Pancreas (tissue), 10 donors: ENCODE measurements at regions not wholly inside any gene's neighbourhood (a gene's known extent, or its start where the extent isn't known, plus 50 kb on each side); places are given as distances from the start of the nearest gene placed in this dataset.

ENCODE experiments used
- ATAC-seq, 4 donors: fragments of 200-7000 bp; cut with Tn5 transposase; one replicate each; pipeline versions ENCODE4 v1.8.0 to v1.9.1; 2020; ENCODE audit warnings: mild to moderate bottlenecking in 4 of 4, moderate library complexity in 4 of 4
- DNase-seq, 6 donors: peaks; one replicate each; pipeline ENCODE4 v3.0.0-alpha.2; 2020
- FAIRE-seq: peaks from 2 replicates; lab custom pipeline; 2012; peaks lifted over from hg19 to GRCh38; lab: Jason Lieb, UNC
- H3K27ac ChIP-seq, 4 donors: fragments of 200-600 bp; sonication (generic); 1 replicate in 3 of 4; 2 replicates in 1 of 4; pipeline versions ENCODE4 v1.5.0 to v1.8.0; 2020
- H3K27me3 ChIP-seq, 4 donors: fragments of 200-600 bp; one replicate each; pipeline ENCODE4 v1.8.0; 2021
- H3K36me3 ChIP-seq, 3 donors: fragments of 200-600 bp; sonication (generic) in 1 of 3; one replicate each; pipeline versions ENCODE4 v1.5.0 to v1.8.0; 2020 to 2021
- H3K4me1 ChIP-seq, 3 donors: fragments of 200-600 bp; one replicate each; pipeline ENCODE4 v1.8.0; 2021
- H3K4me3 ChIP-seq, 4 donors: fragments of 200-600 bp; sonication (generic) in 2 of 4; one replicate each; pipeline versions ENCODE4 v1.5.0 to v1.8.0; 2020 to 2021
- H3K9me3 ChIP-seq, 4 donors: fragments of 200-600 bp; one replicate each; pipeline ENCODE4 v1.8.0; 2021
- CTCF ChIP-seq, 4 donors: fragments of 200-600 bp; sonication (generic) in 3 of 4; IDR thresholded peaks; one replicate each; pipeline versions ENCODE4 v1.5.0 to v1.8.0; 2021; ENCODE audit warnings: antibody characterized with exemption in 4 of 4
- WGBS, 2 donors: extraction: QIAGEN DNeasy Blood & Tissue Kit; methylation state at CpG; one replicate each; pipeline ENCODE4 v1.1.7; 2013; 5-methylcytosine and 5-hydroxymethylcytosine counted together
- intact Hi-C, 3 donors: fragments of 100-400 bp; cut with DNase I; formaldehyde crosslinking; loops; one replicate each; pipeline versions ENCODE4 v1.11.1 to v1.14.2; 2022
- donor health status: healthy with polysubstance abuse.
- donor health status: DM: no; HTN: no; CAD: no; lungs with moderate emphysema.
- donor health status: DM: no; HTN: no; CAD: no.
- donor health status: control.
- donor health status: control.
- donor health status: Bipolar disorder and iron deficiency.
- donor health status: DM: yes; HTN: yes; CAD: no.
- donor health status: DM: no; HTN: no; CAD: no.
- donor health status: DM: no; HTN: no; CAD: no.
- donor health status: DM: yes; HTN: yes; CAD: no.

DNA sequence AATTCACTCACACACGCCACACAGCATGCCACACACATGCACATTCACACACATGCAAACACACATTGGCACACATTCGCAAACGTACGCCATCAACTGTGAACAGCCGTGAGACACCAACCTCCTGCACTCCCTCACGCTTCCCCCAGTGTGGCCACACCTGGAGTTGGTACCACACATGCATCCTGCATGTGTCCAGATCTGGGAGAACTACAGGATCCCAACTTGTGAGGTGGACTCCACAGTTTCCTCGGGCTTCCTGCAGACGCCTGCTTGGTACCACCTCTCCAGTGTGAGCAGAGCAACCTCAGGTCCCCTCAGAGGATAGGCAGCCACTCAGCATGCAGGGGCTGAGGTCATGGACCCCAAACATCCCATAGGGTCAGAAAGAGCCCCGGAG, 239.0 kb downstream of the EIPR1 start:
- no peak for TF ChIP-seq CTCF (IDR thresholded peaks at IDR 0.05)
- Histone ChIP-seq H3K27me3 (no peaks in the 10 kb centered on the region), H3K4me3 (no peak overlapping the region), H3K9me3 (no peaks in the 10 kb centered on the region), H3K36me3 (no peaks in the 10 kb centered on the region), H3K4me1 (peaks cover 0 to 6% (median 0%) of the 10 kb centered on the region in 3 donors), H3K27ac (no peak overlapping the region)
- DNase-seq: no peak
- ATAC-seq: no peak
- intact Hi-C loops: no loop called here
- WGBS, 2 donors: 84 to 86% methylated on average over 9 of the region's 9 CpGs
- no peak for FAIRE-seq

DNA sequence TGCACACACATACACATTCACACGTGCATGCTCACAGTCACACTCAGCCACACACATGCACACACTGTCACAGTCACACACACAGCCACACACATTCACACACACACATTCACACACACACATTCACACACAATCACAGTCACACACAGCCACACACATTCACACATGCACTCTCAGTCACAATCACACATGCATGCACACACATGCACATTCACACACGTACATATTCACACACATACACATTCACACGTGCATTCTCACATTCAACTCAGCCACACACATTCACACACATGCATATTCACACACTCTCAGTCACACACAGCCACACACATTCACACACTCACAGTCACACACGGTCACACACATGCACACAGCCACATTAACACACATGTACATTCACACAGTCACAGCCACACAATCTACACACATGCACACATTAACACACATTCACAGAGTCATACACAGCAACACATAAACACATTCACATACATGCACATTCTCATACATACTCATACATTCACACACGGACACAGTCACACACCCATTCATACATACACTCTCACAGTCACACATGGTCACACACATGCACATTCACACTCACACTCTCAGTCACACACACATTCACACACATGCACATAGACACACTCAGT, 239.8 kb downstream of the EIPR1 start:
- 66 to 82% methylated on average over 5 of the region's 5 CpGs for WGBS, 2 donors
- DNase-seq (no peak), ATAC-seq (no peak), FAIRE-seq (no peak)
- no peaks in the 10 kb centered on the region for H3K9me3 ChIP-seq
- no peaks in the 10 kb centered on the region for H3K36me3 ChIP-seq
- H3K27ac ChIP-seq: no peak overlapping the region
- intact Hi-C loops: no loop called here
- no peak for TF ChIP-seq CTCF (IDR thresholded peaks at IDR 0.05)
- H3K4me1 ChIP-seq: no peaks in the 10 kb centered on the region
- H3K27me3 ChIP-seq: no peaks in the 10 kb centered on the region
- H3K4me3 ChIP-seq: no peak overlapping the region

DNA sequence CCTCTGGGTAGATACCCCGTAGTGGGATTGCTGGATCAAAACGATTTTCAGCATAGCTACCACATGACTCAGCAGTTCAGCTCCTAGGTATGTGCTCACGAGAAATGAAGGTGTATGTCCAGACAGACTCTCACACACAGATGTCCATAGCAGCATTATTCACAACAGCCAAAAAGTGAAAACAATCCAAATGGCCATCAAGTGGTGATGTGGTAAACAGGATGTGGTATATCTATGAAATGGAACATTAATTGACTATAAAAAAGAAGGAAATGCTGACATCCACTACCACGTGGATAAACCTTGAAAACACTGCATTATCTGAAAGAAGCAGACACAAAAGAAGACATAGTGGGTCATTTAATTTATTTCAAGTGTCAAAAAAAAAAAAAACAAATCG, 241.9 kb downstream of the EIPR1 start:
- intact Hi-C loops: no loop called here
- no peak for TF ChIP-seq CTCF (IDR thresholded peaks at IDR 0.05)
- WGBS, 2 donors: 73 to 79% methylated on average over 5 of the region's 5 CpGs
- ATAC-seq: no peak
- H3K9me3 ChIP-seq: no peaks in the 10 kb centered on the region
- no peaks in the 10 kb centered on the region for H3K36me3 ChIP-seq
- no peak overlapping the region for H3K4me3 ChIP-seq
- H3K27ac ChIP-seq: no peak overlapping the region
- no peak for FAIRE-seq
- no peaks in the 10 kb centered on the region for H3K4me1 ChIP-seq
- no peaks in the 10 kb centered on the region for H3K27me3 ChIP-seq
- no peak for DNase-seq

GRCh38 chr2:3134026-3134571, 243.5 kb downstream of the EIPR1 start:
- Histone ChIP-seq H3K4me3 (no peak overlapping the region), H3K9me3 (no peaks in the 10 kb centered on the region), H3K27ac (no peak overlapping the region), H3K36me3 (no peaks in the 10 kb centered on the region), H3K27me3 (no peaks in the 10 kb centered on the region), H3K4me1 (no peaks in the 10 kb centered on the region)
- intact Hi-C loops: no loop called here
- no peak for TF ChIP-seq CTCF (IDR thresholded peaks at IDR 0.05)
- WGBS, 2 donors: 87 to 93% methylated on average over 14 of the region's 14 CpGs
- DNase-seq (no peak), FAIRE-seq (no peak), ATAC-seq (no peak)

GRCh38 chr2:3132966-3133365, 244.7 kb downstream of the EIPR1 start:
- no peaks in the 10 kb centered on the region for H3K27me3 ChIP-seq
- TF ChIP-seq CTCF (IDR thresholded peaks at IDR 0.05): no peak
- H3K4me3 ChIP-seq: no peak overlapping the region
- no peaks in the 10 kb centered on the region for H3K4me1 ChIP-seq
- DNase-seq (no peak), ATAC-seq (no peak), FAIRE-seq (no peak)
- H3K27ac ChIP-seq: no peak overlapping the region
- H3K36me3 ChIP-seq: no peaks in the 10 kb centered on the region
- no peaks in the 10 kb centered on the region for H3K9me3 ChIP-seq
- 75 to 89% methylated on average over 11 of the region's 11 CpGs for WGBS, 2 donors
- intact Hi-C loops: no loop called here
